KMS-11 (cell line): ENCODE measurements at regions not wholly inside any gene's neighbourhood (a gene's known extent, or its start where the extent isn't known, plus 50 kb on each side); places are given as distances from the start of the nearest gene placed in this dataset.

ENCODE experiments used
- H2AFZ ChIP-seq: fragments of 200-600 bp; sonication (generic); 2 replicates; pipeline ENCODE4 v1.6.1; 2016; ENCODE audit warnings: antibody characterized with exemption, mixed run types, low read depth
- H3K27ac ChIP-seq: fragments of 200-600 bp; sonication (generic); 2 replicates; pipeline ENCODE4 v1.6.1; 2016; ENCODE audit warnings: mild to moderate bottlenecking, mixed run types
- H3K27me3 ChIP-seq: fragments of 200-600 bp; sonication (generic); 2 replicates; pipeline ENCODE4 v1.6.1; 2017; ENCODE audit warnings: mild to moderate bottlenecking, low read depth, mixed run types, moderate library complexity; ENCODE audit not compliant: insufficient read depth
- H3K36me3 ChIP-seq: fragments of 200-600 bp; sonication (generic); 2 replicates; pipeline ENCODE4 v1.6.1; 2017; ENCODE audit warnings: mild to moderate bottlenecking, mixed run types; ENCODE audit not compliant: insufficient read depth
- H3K4me1 ChIP-seq: fragments of 200-600 bp; sonication (generic); 2 replicates; pipeline ENCODE4 v1.6.1; 2016; ENCODE audit warnings: mild to moderate bottlenecking, low read depth, mixed run types; ENCODE audit not compliant: poor library complexity, severe bottlenecking
- H3K4me2 ChIP-seq: fragments of 200-600 bp; sonication (generic); 2 replicates; pipeline ENCODE4 v1.7.0; 2016; ENCODE audit warnings: mild to moderate bottlenecking, mixed run types
- H3K4me3 ChIP-seq: fragments of 200-600 bp; sonication (generic); IDR thresholded peaks from 2 replicates; pipeline ENCODE4 v1.6.1; 2017; ENCODE audit warnings: low read depth, low read length, mixed read lengths; ENCODE audit not compliant: insufficient read depth
- H3K79me2 ChIP-seq: fragments of 200-600 bp; sonication (generic); 2 replicates; pipeline ENCODE4 v1.6.1; 2016; ENCODE audit warnings: low read depth, mixed run types; ENCODE audit not compliant: insufficient read depth
- H3K9ac ChIP-seq: fragments of 200-600 bp; sonication (generic); 2 replicates; pipeline ENCODE4 v1.6.1; 2016; ENCODE audit warnings: mild to moderate bottlenecking, mixed run types
- H4K20me1 ChIP-seq: fragments of 200-600 bp; sonication (generic); 2 replicates; pipeline ENCODE4 v1.6.1; 2016; ENCODE audit warnings: mild to moderate bottlenecking, mixed run types; ENCODE audit not compliant: insufficient read depth
- CTCF ChIP-seq: fragments of 200-600 bp; sonication (generic); conservative IDR thresholded peaks from 2 replicates; pipeline ENCODE4 v1.6.1; 2017; ENCODE audit warnings: low read depth, mild to moderate bottlenecking, antibody characterized with exemption, low read length, moderate library complexity, mixed read lengths

GRCh38 chr21:31501926-31502325 lies 157.6 kb upstream of the SOD1 start:
- no peak overlapping the region for H3K9ac ChIP-seq

GRCh38 chr21:31500982-31501381 lies 156.9 kb upstream of the TIAM1 start:
- H2AFZ ChIP-seq = no peak overlapping the region
- H3K79me2 ChIP-seq = no peaks in the 10 kb centered on the region
- no peak overlapping the region for H3K27ac ChIP-seq
- H3K9ac ChIP-seq = no peak overlapping the region
- H3K4me2 ChIP-seq = no peak overlapping the region
- H3K27me3 ChIP-seq = no peaks in the 10 kb centered on the region
- H4K20me1 ChIP-seq = no peaks in the 10 kb centered on the region
- no peak overlapping the region for H3K4me3 ChIP-seq
- H3K4me1 ChIP-seq = no peaks in the 10 kb centered on the region
- no peaks in the 10 kb centered on the region for H3K36me3 ChIP-seq
- TF ChIP-seq CTCF = no peak

More at GRCh38 chr21:31501926-31502325, 157.6 kb upstream of the SOD1 start:
- Histone ChIP-seq H3K4me2 (no peak overlapping the region), H3K36me3 (no peaks in the 10 kb centered on the region), H3K4me3 (no peak overlapping the region), H4K20me1 (no peaks in the 10 kb centered on the region), H3K4me1 (no peaks in the 10 kb centered on the region), H3K27ac (no peak overlapping the region), H3K79me2 (no peaks in the 10 kb centered on the region), H3K27me3 (no peaks in the 10 kb centered on the region), H2AFZ (no peak overlapping the region)
- TF ChIP-seq CTCF = no peak

GRCh38 chr21:31500071-31500470 lies 156.0 kb upstream of the TIAM1 start:
- H3K4me2 ChIP-seq = no peak overlapping the region
- H3K27me3 ChIP-seq = no peaks in the 10 kb centered on the region
- H3K79me2 ChIP-seq = no peaks in the 10 kb centered on the region
- no peak for TF ChIP-seq CTCF
- H2AFZ ChIP-seq = no peak overlapping the region
- no peak overlapping the region for H3K9ac ChIP-seq
- no peaks in the 10 kb centered on the region for H4K20me1 ChIP-seq
- H3K4me3 ChIP-seq = no peak overlapping the region
- no peak overlapping the region for H3K27ac ChIP-seq
- no peaks in the 10 kb centered on the region for H3K36me3 ChIP-seq
- H3K4me1 ChIP-seq = no peaks in the 10 kb centered on the region

- no peaks in the 10 kb centered on the region for H3K4me1 ChIP-seq
- H3K4me3 ChIP-seq = no peak overlapping the region
- H2AFZ ChIP-seq = no peak overlapping the region
- H3K36me3 ChIP-seq = no peaks in the 10 kb centered on the region
- no peaks in the 10 kb centered on the region for H3K27me3 ChIP-seq
- no peak for TF ChIP-seq CTCF
- no peak overlapping the region for H3K9ac ChIP-seq
- no peak overlapping the region for H3K27ac ChIP-seq
- H4K20me1 ChIP-seq = no peaks in the 10 kb centered on the region
- no peak overlapping the region for H3K4me2 ChIP-seq
- H3K79me2 ChIP-seq = no peaks in the 10 kb centered on the region
Measured at GRCh38 chr21:31498985-31499384, 154.9 kb upstream of the TIAM1 start.
